HEK293 (cell line): ENCODE measurements at regions not wholly inside any gene's neighbourhood (a gene's known extent, or its start where the extent isn't known, plus 50 kb on each side); places are given as distances from the start of the nearest gene placed in this dataset.

ENCODE experiments used
- CTCF ChIA-PET: fragments of 350-600 bp; formaldehyde crosslinking; extraction: SDS; loops from one replicate; lab custom pipeline; 2021; ENCODE audit warnings: antibody characterized with exemption; lab: Yijun Ruan, JAX
- POLR2A ChIA-PET: fragments of 300-600 bp; formaldehyde crosslinking; extraction: SDS; loops from one replicate; lab custom pipeline; 2020; ENCODE audit warnings: antibody characterized with exemption, inconsistent platforms; lab: Yijun Ruan, JAX
- H3K27ac ChIP-seq: fragments of 200-500 bp; sonication (Bioruptor generic); 2 replicates; pipeline ENCODE4 v1.5.1; 2014; ENCODE audit warnings: low read depth, low read length, control low read depth, inconsistent platforms; ENCODE audit errors: extremely low read depth
- H3K36me3 ChIP-seq, 2 experiments: fragments of 200-500 bp in 1 of 2; sonication (Bioruptor generic) in 1 of 2; 1 replicate in 1 of 2; 2 replicates in 1 of 2; pipeline ENCODE4 v1.5.1; 2014 to 2017; ENCODE audit warnings: inconsistent platforms in 2 of 2, low read length in 2 of 2; ENCODE audit not compliant: control insufficient read depth in 2 of 2, insufficient read depth in 1 of 2
- H3K4me1 ChIP-seq: fragments of 200-500 bp; sonication (Bioruptor generic); 2 replicates; pipeline ENCODE4 v1.5.1; 2014; ENCODE audit warnings: mild to moderate bottlenecking, low read length, inconsistent platforms; ENCODE audit not compliant: control insufficient read depth, insufficient read depth
- H3K4me3 ChIP-seq: 2 replicates; pipeline ENCODE4 v1.5.1; 2011; ENCODE audit warnings: low read depth, mild to moderate bottlenecking, control low read depth, low read length, moderate library complexity
- H3K9me3 ChIP-seq: fragments of 200-500 bp; sonication (Bioruptor generic); 2 replicates; pipeline ENCODE4 v1.5.1; 2014; ENCODE audit warnings: low read depth, low read length, inconsistent platforms; ENCODE audit not compliant: control insufficient read depth, insufficient read depth
- BCL11A ChIP-seq: fragments of 450-650 bp; formaldehyde crosslinking; IDR thresholded peaks from 2 replicates; pipeline ENCODE4 v1.5.1; 2016; ENCODE audit warnings: low read depth, missing biosample characterization, missing genetic modification characterization
- RBAK ChIP-seq: fragments of 450-650 bp; formaldehyde crosslinking; IDR thresholded peaks from 2 replicates; pipeline ENCODE4 v1.5.1; 2016; ENCODE audit warnings: missing biosample characterization, missing genetic modification characterization
- REPIN1 ChIP-seq: fragments of 450-650 bp; formaldehyde crosslinking; IDR thresholded peaks from 2 replicates; pipeline ENCODE4 v1.5.1; 2017; ENCODE audit warnings: missing biosample characterization, missing genetic modification characterization, low read depth
- SCRT2 ChIP-seq: fragments of 450-650 bp; formaldehyde crosslinking; IDR thresholded peaks from 2 replicates; pipeline ENCODE4 v1.5.1; 2016; ENCODE audit warnings: missing biosample characterization, missing genetic modification characterization
- WT1 ChIP-seq: fragments of 450-650 bp; formaldehyde crosslinking; IDR thresholded peaks from 2 replicates; pipeline ENCODE4 v1.5.1; 2016; ENCODE audit warnings: missing biosample characterization, missing genetic modification characterization
- ZBTB49 ChIP-seq: fragments of 450-650 bp; formaldehyde crosslinking; IDR thresholded peaks from 2 replicates; pipeline ENCODE4 v1.5.1; 2016; ENCODE audit warnings: missing biosample characterization, missing genetic modification characterization, low read depth
- ZEB2 ChIP-seq: fragments of 450-650 bp; formaldehyde crosslinking; IDR thresholded peaks from 2 replicates; pipeline ENCODE4 v1.5.1; 2016; ENCODE audit warnings: missing biosample characterization, missing genetic modification characterization
- ZIC2 ChIP-seq: fragments of 450-650 bp; formaldehyde crosslinking; IDR thresholded peaks from 2 replicates; pipeline ENCODE4 v1.5.1; 2016; ENCODE audit warnings: missing biosample characterization, missing genetic modification characterization
- ZNF138 ChIP-seq: fragments of 450-650 bp; formaldehyde crosslinking; IDR thresholded peaks from 2 replicates; pipeline ENCODE4 v1.5.1; 2016; ENCODE audit warnings: missing biosample characterization, missing genetic modification characterization, borderline replicate concordance
- ZNF140 ChIP-seq: fragments of 450-650 bp; formaldehyde crosslinking; IDR thresholded peaks from 2 replicates; pipeline ENCODE4 v1.5.1; 2016; ENCODE audit warnings: missing biosample characterization, missing genetic modification characterization
- ZNF175 ChIP-seq: fragments of 450-650 bp; formaldehyde crosslinking; IDR thresholded peaks from 2 replicates; pipeline ENCODE4 v1.5.1; 2016; ENCODE audit warnings: missing biosample characterization, missing genetic modification characterization
- ZNF341 ChIP-seq: fragments of 450-650 bp; formaldehyde crosslinking; IDR thresholded peaks from 2 replicates; pipeline ENCODE4; 2016; ENCODE audit warnings: low read depth, missing biosample characterization, missing genetic modification characterization
- ZNF350 ChIP-seq: fragments of 450-650 bp; formaldehyde crosslinking; IDR thresholded peaks from 2 replicates; pipeline ENCODE4 v1.5.0; 2017; ENCODE audit warnings: missing biosample characterization, mild to moderate bottlenecking, missing genetic modification characterization
- ZNF529 ChIP-seq: fragments of 450-650 bp; formaldehyde crosslinking; IDR thresholded peaks from 2 replicates; pipeline ENCODE4 v1.5.1; 2017; ENCODE audit warnings: missing genetic modification characterization, missing biosample characterization; ENCODE audit not compliant: insufficient replicate concordance
- ZNF561 ChIP-seq: fragments of 450-650 bp; IDR thresholded peaks from 2 replicates; pipeline ENCODE4 v1.5.1; 2018; ENCODE audit warnings: missing biosample characterization, missing genetic modification characterization, borderline replicate concordance
- ZNF624 ChIP-seq: fragments of 450-650 bp; formaldehyde crosslinking; IDR thresholded peaks from 2 replicates; pipeline ENCODE4 v1.5.1; 2017; ENCODE audit warnings: missing biosample characterization, missing genetic modification characterization
- ZNF660 ChIP-seq: fragments of 450-650 bp; IDR thresholded peaks from 2 replicates; pipeline ENCODE4 v1.5.1; 2018; ENCODE audit warnings: missing biosample characterization, mild to moderate bottlenecking, missing genetic modification characterization
- ZNF747 ChIP-seq: fragments of 450-650 bp; formaldehyde crosslinking; IDR thresholded peaks from 2 replicates; pipeline ENCODE4 v1.5.1; 2016; ENCODE audit warnings: missing biosample characterization, missing genetic modification characterization
- ZNF76 ChIP-seq: fragments of 450-650 bp; formaldehyde crosslinking; IDR thresholded peaks from 2 replicates; pipeline ENCODE4; 2016; ENCODE audit warnings: low read depth, missing biosample characterization, missing genetic modification characterization, borderline replicate concordance
- ZNF776 ChIP-seq: fragments of 450-650 bp; formaldehyde crosslinking; IDR thresholded peaks from 2 replicates; pipeline ENCODE4 v1.5.0; 2017; ENCODE audit warnings: missing biosample characterization, missing genetic modification characterization, borderline replicate concordance
- TF ChIP-seq, protein P1 (sequence below): sonication (generic); formaldehyde crosslinking; IDR thresholded peaks from 2 replicates; pipeline ENCODE4 v1.8.1; 2022; ENCODE audit warnings: mild to moderate bottlenecking, moderate library complexity, missing genetic modification reagents
- TF ChIP-seq, protein P2 (sequence below): fragments of 450-650 bp; formaldehyde crosslinking; IDR thresholded peaks from 2 replicates; pipeline ENCODE4 v1.5.1; 2016; ENCODE audit warnings: missing biosample characterization, missing genetic modification characterization
- TF ChIP-seq, protein P3 (sequence below): fragments of 450-650 bp; formaldehyde crosslinking; IDR thresholded peaks from 2 replicates; pipeline ENCODE4 v1.5.1; 2016; ENCODE audit warnings: missing biosample characterization, missing genetic modification characterization, borderline replicate concordance
- TF ChIP-seq, protein P4 (sequence below): fragments of 450-650 bp; formaldehyde crosslinking; IDR thresholded peaks from 2 replicates; pipeline ENCODE4 v1.5.1; 2016; ENCODE audit warnings: missing biosample characterization, missing genetic modification characterization

GRCh38 chrX:104419211-104419610, 146.8 kb upstream of the IL1RAPL2 start (continued):
- TF ChIP-seq, protein P1, sequence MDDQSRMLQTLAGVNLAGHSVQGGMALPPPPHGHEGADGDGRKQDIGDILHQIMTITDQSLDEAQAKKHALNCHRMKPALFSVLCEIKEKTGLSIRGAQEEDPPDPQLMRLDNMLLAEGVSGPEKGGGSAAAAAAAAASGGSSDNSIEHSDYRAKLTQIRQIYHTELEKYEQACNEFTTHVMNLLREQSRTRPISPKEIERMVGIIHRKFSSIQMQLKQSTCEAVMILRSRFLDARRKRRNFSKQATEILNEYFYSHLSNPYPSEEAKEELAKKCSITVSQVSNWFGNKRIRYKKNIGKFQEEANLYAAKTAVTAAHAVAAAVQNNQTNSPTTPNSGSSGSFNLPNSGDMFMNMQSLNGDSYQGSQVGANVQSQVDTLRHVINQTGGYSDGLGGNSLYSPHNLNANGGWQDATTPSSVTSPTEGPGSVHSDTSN (CRISPR knock-in tag) = no peak
- TF ChIP-seq ZIC2 = no peak
- no peak for TF ChIP-seq ZEB2
- no peak for TF ChIP-seq ZNF138 (tag by site-specific recombination)
- no peak for TF ChIP-seq REPIN1 (tag by site-specific recombination)
- TF ChIP-seq ZNF624 = no peak
- no peak for TF ChIP-seq WT1 (tag by site-specific recombination)

- TF ChIP-seq, protein P2, sequence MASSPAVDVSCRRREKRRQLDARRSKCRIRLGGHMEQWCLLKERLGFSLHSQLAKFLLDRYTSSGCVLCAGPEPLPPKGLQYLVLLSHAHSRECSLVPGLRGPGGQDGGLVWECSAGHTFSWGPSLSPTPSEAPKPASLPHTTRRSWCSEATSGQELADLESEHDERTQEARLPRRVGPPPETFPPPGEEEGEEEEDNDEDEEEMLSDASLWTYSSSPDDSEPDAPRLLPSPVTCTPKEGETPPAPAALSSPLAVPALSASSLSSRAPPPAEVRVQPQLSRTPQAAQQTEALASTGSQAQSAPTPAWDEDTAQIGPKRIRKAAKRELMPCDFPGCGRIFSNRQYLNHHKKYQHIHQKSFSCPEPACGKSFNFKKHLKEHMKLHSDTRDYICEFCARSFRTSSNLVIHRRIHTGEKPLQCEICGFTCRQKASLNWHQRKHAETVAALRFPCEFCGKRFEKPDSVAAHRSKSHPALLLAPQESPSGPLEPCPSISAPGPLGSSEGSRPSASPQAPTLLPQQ (tag by site-specific recombination) = no peak
- no peak for TF ChIP-seq SCRT2 (tag by site-specific recombination)
- CTCF ChIA-PET = no interaction called here
- POLR2A ChIA-PET = no interaction called here
- Histone ChIP-seq H3K27ac (no peak overlapping the region), H3K36me3 (no peaks in the 10 kb centered on the region), H3K4me3 (no peak overlapping the region), H3K4me1 (no peaks in the 10 kb centered on the region), H3K9me3 (no peaks in the 10 kb centered on the region)
Measured at GRCh38 chrX:104411800-104412199, 154.2 kb upstream of the IL1RAPL2 start.

GRCh38 chrX:104400387-104400786, 145.7 kb upstream of the ESX1 start:
- POLR2A ChIA-PET = no interaction called here
- Histone ChIP-seq H3K4me1 (no peaks in the 10 kb centered on the region), H3K27ac (no peak overlapping the region), H3K9me3 (no peaks in the 10 kb centered on the region), H3K4me3 (no peak overlapping the region), H3K36me3 (no peaks in the 10 kb centered on the region)
- CTCF ChIA-PET = no interaction called here
- no peak for TF ChIP-seq ZNF747 (tag by site-specific recombination)
- no peak for TF ChIP-seq ZNF776 (tag by site-specific recombination)
- no peak for TF ChIP-seq ZNF140
- no peak for TF ChIP-seq RBAK (tag by site-specific recombination)
- TF ChIP-seq ZNF350 (tag by site-specific recombination) = no peak
- no peak for TF ChIP-seq ZNF76 (tag by site-specific recombination)
- no peak for TF ChIP-seq ZNF341
- TF ChIP-seq BCL11A (tag by site-specific recombination) = no peak
- TF ChIP-seq, protein P3, sequence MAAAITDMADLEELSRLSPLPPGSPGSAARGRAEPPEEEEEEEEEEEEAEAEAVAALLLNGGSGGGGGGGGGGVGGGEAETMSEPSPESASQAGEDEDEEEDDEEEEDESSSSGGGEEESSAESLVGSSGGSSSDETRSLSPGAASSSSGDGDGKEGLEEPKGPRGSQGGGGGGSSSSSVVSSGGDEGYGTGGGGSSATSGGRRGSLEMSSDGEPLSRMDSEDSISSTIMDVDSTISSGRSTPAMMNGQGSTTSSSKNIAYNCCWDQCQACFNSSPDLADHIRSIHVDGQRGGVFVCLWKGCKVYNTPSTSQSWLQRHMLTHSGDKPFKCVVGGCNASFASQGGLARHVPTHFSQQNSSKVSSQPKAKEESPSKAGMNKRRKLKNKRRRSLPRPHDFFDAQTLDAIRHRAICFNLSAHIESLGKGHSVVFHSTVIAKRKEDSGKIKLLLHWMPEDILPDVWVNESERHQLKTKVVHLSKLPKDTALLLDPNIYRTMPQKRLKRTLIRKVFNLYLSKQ (tag by site-specific recombination) = no peak
- TF ChIP-seq ZNF561 (tag by site-specific recombination) = no peak
- TF ChIP-seq ZNF660 (tag by site-specific recombination) = no peak
- TF ChIP-seq, protein P4, sequence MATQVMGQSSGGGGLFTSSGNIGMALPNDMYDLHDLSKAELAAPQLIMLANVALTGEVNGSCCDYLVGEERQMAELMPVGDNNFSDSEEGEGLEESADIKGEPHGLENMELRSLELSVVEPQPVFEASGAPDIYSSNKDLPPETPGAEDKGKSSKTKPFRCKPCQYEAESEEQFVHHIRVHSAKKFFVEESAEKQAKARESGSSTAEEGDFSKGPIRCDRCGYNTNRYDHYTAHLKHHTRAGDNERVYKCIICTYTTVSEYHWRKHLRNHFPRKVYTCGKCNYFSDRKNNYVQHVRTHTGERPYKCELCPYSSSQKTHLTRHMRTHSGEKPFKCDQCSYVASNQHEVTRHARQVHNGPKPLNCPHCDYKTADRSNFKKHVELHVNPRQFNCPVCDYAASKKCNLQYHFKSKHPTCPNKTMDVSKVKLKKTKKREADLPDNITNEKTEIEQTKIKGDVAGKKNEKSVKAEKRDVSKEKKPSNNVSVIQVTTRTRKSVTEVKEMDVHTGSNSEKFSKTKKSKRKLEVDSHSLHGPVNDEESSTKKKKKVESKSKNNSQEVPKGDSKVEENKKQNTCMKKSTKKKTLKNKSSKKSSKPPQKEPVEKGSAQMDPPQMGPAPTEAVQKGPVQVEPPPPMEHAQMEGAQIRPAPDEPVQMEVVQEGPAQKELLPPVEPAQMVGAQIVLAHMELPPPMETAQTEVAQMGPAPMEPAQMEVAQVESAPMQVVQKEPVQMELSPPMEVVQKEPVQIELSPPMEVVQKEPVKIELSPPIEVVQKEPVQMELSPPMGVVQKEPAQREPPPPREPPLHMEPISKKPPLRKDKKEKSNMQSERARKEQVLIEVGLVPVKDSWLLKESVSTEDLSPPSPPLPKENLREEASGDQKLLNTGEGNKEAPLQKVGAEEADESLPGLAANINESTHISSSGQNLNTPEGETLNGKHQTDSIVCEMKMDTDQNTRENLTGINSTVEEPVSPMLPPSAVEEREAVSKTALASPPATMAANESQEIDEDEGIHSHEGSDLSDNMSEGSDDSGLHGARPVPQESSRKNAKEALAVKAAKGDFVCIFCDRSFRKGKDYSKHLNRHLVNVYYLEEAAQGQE (tag by site-specific recombination) = no peak
- TF ChIP-seq ZBTB49 (tag by site-specific recombination) = no peak
- no peak for TF ChIP-seq ZNF529 (tag by site-specific recombination)
- no peak for TF ChIP-seq ZNF175 (tag by site-specific recombination)
